ENCODE measurements at regions not wholly inside any gene's neighbourhood (a gene's known extent, or its start where the extent isn't known, plus 50 kb on each side); places are given as distances from the start of the nearest gene placed in this dataset.

DNA sequence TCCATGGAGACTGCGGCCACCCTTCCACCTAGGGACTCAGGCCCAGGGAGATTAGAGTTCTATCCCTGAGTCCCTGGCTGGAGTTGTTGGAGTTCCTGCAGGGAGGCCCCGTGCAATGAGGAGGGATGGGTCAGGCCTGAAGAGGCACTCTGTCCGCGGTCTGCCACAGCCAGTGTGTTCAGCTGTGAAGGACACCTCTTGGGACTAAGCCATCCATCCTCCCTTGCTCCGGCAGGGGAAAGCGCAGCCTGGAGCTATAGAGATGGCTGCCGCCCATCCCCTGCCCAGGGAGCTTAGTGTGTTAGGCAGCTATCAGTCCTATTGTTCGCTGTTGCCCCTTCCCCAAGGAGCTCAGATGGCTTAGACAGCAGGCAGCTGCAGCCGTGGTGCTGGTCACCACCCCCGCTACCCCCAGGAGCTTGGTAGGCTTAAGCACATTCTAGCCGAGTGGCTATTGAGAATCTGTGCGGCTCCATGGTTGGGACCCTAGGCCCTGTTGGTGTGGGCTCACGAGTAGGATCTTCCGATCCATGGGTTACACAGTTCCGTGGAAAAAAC lies 141.3 kb downstream of the CYB561 start:
- CTCF ChIA-PET (ENCODE audit: low intra/inter-chr PET ratio): no interaction called here
- intact Hi-C loops (cut with micrococcal nuclease) (no loop called here), in situ Hi-C loops (cut with MboI) (no loop called here)

More for the DNA sequence above, 141.3 kb downstream of the CYB561 start:
- Histone ChIP-seq H3K4me2 (ENCODE audit: insufficient read depth, low read length) (no peak overlapping the region), H2AFZ (ENCODE audit: low read depth, low read length) (no peak overlapping the region), H3K4me3 (no peak overlapping the region), H4K20me1 (replicated peaks; ENCODE audit: control insufficient read depth, insufficient read depth, low read length) (no peaks in the 10 kb centered on the region), H3K9me3 (replicated peaks; ENCODE audit: control insufficient read depth, insufficient read depth, low read depth, low read length) (no peaks in the 10 kb centered on the region), H3K36me3 (ENCODE audit: control insufficient read depth, insufficient read depth, low read length) (no peaks in the 10 kb centered on the region), H3K4me1 (replicated peaks in 1 of 2; ENCODE audit: control insufficient read depth in 2 of 2, insufficient read depth in 2 of 2, low read length in 2 of 2) (no peaks in the 10 kb centered on the region), H3K79me2 (ENCODE audit: control insufficient read depth, insufficient read depth, low read length) (no peaks in the 10 kb centered on the region), H3K9ac (ENCODE audit: insufficient read depth in 1 of 2, low read depth in 2 of 2, low read length in 2 of 2) (no peak overlapping the region), H3K27me3 (ENCODE audit: control insufficient read depth in 2 of 2, insufficient read depth in 2 of 2, low read length in 2 of 2) (no peaks in the 10 kb centered on the region; a peak in 1 of 5 replicates), H3K9me1 (ENCODE audit: control insufficient read depth, insufficient read depth, low read length) (no peaks in the 10 kb centered on the region), H3K27ac (ENCODE audit: extremely low read depth, low read depth, low read length) (no peak overlapping the region)
- FAIRE-seq: no peak
- no TSS peak for BruUV-seq (replicated peaks)
- DNase-seq (ENCODE audit: extremely low read depth in 1 of 4, low spot score in 3 of 4): no peak
- 41% methylated on average over 14 of the region's 15 CpGs for WGBS (ENCODE audit: insufficient coverage, low coverage, missing lambda C conversion rate)
- POLR2A ChIA-PET: interaction anchor here (0.7 kb wide), 1 partner anchor 212 kb away, joined by 3 read pairs; no protein-coding TSS in a partner anchor
- no peak for ATAC-seq
- no peak for TF ChIP-seq ZNF57 (CRISPR knock-in tag; IDR thresholded peaks at IDR 0.05)
- TF ChIP-seq RAD21 (CRISPR knock-in tag; conservative IDR thresholded peaks at IDR 0.05 in 1 of 2, IDR thresholded peaks at IDR 0.05 in 1 of 2): no peak
- TF ChIP-seq HSF4 (CRISPR knock-in tag; IDR thresholded peaks at IDR 0.05; ENCODE audit: borderline replicate concordance): no peak
- no peak for TF ChIP-seq KLF10 (CRISPR knock-in tag; IDR thresholded peaks at IDR 0.05)
- TF ChIP-seq, protein P1, sequence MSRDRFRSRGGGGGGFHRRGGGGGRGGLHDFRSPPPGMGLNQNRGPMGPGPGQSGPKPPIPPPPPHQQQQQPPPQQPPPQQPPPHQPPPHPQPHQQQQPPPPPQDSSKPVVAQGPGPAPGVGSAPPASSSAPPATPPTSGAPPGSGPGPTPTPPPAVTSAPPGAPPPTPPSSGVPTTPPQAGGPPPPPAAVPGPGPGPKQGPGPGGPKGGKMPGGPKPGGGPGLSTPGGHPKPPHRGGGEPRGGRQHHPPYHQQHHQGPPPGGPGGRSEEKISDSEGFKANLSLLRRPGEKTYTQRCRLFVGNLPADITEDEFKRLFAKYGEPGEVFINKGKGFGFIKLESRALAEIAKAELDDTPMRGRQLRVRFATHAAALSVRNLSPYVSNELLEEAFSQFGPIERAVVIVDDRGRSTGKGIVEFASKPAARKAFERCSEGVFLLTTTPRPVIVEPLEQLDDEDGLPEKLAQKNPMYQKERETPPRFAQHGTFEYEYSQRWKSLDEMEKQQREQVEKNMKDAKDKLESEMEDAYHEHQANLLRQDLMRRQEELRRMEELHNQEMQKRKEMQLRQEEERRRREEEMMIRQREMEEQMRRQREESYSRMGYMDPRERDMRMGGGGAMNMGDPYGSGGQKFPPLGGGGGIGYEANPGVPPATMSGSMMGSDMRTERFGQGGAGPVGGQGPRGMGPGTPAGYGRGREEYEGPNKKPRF (IDR thresholded peaks at IDR 0.05; ENCODE audit: low read depth, low read length): no peak
